Endodermal cell (in vitro differentiated cells): ENCODE measurements at regions not wholly inside any gene's neighbourhood (a gene's known extent, or its start where the extent isn't known, plus 50 kb on each side); places are given as distances from the start of the nearest gene placed in this dataset.

Experiments used
- DNase-seq: peaks from one replicate; pipeline ENCODE4 v3.0.0-alpha.2; 2017
- H3K27ac ChIP-seq: 2 replicates; pipeline ENCODE4 v1.5.1; 2013; ENCODE audit warnings: mild to moderate bottlenecking, low read depth, low read length, moderate library complexity
- H3K27me3 ChIP-seq: 2 replicates; pipeline ENCODE4 v1.6.1; 2013; ENCODE audit warnings: mild to moderate bottlenecking, low read length, moderate library complexity; ENCODE audit not compliant: insufficient read depth, control insufficient read depth, poor library complexity, severe bottlenecking
- H3K36me3 ChIP-seq: 2 replicates; pipeline ENCODE4 v1.7.0; 2013; ENCODE audit warnings: mild to moderate bottlenecking, low read length, moderate library complexity; ENCODE audit not compliant: control insufficient read depth, insufficient read depth
- H3K4me1 ChIP-seq: one replicate; pipeline ENCODE4 v1.7.0; 2013; ENCODE audit warnings: low read length; ENCODE audit not compliant: control insufficient read depth, insufficient read depth
- H3K4me3 ChIP-seq: 2 replicates; pipeline ENCODE4 v1.5.1; 2013; ENCODE audit warnings: mild to moderate bottlenecking, low read length, moderate library complexity
- H3K9ac ChIP-seq: 2 replicates; pipeline ENCODE4 v1.6.1; 2013; ENCODE audit warnings: mild to moderate bottlenecking, low read length, moderate library complexity; ENCODE audit not compliant: poor library complexity, severe bottlenecking; ENCODE audit errors: extremely low read depth
- H3K9me3 ChIP-seq: 2 replicates; pipeline ENCODE4 v1.6.1; 2013; ENCODE audit warnings: mild to moderate bottlenecking, low read length, moderate library complexity; ENCODE audit not compliant: control insufficient read depth
- H3K27ac Mint-ChIP-seq: 2 replicates; pipeline ENCODE4 v1.8.0; 2020; ENCODE audit warnings: mixed read lengths
- H3K27me3 Mint-ChIP-seq: 2 replicates; pipeline ENCODE4 v1.8.0; 2021; ENCODE audit warnings: mild to moderate bottlenecking, mixed read lengths; ENCODE audit not compliant: insufficient read depth
- H3K36me3 Mint-ChIP-seq: 2 replicates; pipeline ENCODE4 v1.8.0; 2020; ENCODE audit warnings: low read depth, mixed read lengths
- H3K4me1 Mint-ChIP-seq: 2 replicates; pipeline ENCODE4 v1.8.0; 2020; ENCODE audit warnings: mixed read lengths
- H3K4me3 Mint-ChIP-seq: 2 replicates; pipeline ENCODE4 v1.8.0; 2020; ENCODE audit warnings: mild to moderate bottlenecking, moderate library complexity, mixed read lengths
- H3K9me3 Mint-ChIP-seq: 2 replicates; pipeline ENCODE4 v1.8.0; 2020; ENCODE audit warnings: mild to moderate bottlenecking, mixed read lengths
- WGBS, 2 experiments: methylation state at CpG; one replicate each; pipeline versions ENCODE4 v1.1.5 to v1.1.7; 2013; ENCODE audit warnings: missing lambda C conversion rate in 2 of 2, mixed read lengths in 1 of 2; ENCODE audit not compliant: insufficient coverage in 1 of 2, insufficient read length in 1 of 2; 5-methylcytosine and 5-hydroxymethylcytosine counted together
- TF ChIP-seq, protein P1 (sequence below): fragments of 200-600 bp; sonication (generic); conservative IDR thresholded peaks from 2 replicates; pipeline ENCODE4 v1.5.0; 2021; ENCODE audit warnings: antibody characterized with exemption, mild to moderate bottlenecking

DNA sequence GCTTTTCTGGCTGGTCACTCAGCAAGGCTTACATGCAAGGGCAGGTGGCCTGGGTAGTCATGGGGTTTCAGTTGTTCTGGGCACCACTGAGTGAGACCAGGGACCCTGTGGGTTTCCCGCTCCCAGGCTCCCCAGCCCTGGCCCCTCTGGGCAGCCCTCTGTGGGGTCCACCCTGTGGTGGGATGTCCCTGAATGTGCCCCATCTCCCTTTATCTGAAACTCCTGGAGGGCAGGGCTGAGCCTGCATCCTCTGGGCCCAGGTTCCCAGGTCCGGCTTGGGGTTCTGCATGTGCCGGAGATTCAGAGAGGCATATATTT lies 1041.0 kb downstream of the BRD1 start:
- Mint-ChIP-seq H3K36me3 (no peaks in the 10 kb centered on the region), H3K27ac (no peak overlapping the region), H3K4me3 (no peak overlapping the region), H3K4me1 (no peaks in the 10 kb centered on the region), H3K9me3 (no peaks in the 10 kb centered on the region), H3K27me3 (no peaks in the 10 kb centered on the region)
- no peaks in the 10 kb centered on the region for H3K36me3 ChIP-seq
- H3K4me1 ChIP-seq, result no peaks in the 10 kb centered on the region
- no peaks in the 10 kb centered on the region for H3K9me3 ChIP-seq
- no peak overlapping the region for H3K4me3 ChIP-seq
- TF ChIP-seq, protein P1, sequence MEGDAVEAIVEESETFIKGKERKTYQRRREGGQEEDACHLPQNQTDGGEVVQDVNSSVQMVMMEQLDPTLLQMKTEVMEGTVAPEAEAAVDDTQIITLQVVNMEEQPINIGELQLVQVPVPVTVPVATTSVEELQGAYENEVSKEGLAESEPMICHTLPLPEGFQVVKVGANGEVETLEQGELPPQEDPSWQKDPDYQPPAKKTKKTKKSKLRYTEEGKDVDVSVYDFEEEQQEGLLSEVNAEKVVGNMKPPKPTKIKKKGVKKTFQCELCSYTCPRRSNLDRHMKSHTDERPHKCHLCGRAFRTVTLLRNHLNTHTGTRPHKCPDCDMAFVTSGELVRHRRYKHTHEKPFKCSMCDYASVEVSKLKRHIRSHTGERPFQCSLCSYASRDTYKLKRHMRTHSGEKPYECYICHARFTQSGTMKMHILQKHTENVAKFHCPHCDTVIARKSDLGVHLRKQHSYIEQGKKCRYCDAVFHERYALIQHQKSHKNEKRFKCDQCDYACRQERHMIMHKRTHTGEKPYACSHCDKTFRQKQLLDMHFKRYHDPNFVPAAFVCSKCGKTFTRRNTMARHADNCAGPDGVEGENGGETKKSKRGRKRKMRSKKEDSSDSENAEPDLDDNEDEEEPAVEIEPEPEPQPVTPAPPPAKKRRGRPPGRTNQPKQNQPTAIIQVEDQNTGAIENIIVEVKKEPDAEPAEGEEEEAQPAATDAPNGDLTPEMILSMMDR, result no peak
- no peak for DNase-seq
- no peak overlapping the region for H3K9ac ChIP-seq
- 89 to 96% methylated on average over 3 of the region's 3 CpGs for WGBS, 2 experiments
- no peaks in the 10 kb centered on the region for H3K27me3 ChIP-seq
- no peak overlapping the region for H3K27ac ChIP-seq

DNA sequence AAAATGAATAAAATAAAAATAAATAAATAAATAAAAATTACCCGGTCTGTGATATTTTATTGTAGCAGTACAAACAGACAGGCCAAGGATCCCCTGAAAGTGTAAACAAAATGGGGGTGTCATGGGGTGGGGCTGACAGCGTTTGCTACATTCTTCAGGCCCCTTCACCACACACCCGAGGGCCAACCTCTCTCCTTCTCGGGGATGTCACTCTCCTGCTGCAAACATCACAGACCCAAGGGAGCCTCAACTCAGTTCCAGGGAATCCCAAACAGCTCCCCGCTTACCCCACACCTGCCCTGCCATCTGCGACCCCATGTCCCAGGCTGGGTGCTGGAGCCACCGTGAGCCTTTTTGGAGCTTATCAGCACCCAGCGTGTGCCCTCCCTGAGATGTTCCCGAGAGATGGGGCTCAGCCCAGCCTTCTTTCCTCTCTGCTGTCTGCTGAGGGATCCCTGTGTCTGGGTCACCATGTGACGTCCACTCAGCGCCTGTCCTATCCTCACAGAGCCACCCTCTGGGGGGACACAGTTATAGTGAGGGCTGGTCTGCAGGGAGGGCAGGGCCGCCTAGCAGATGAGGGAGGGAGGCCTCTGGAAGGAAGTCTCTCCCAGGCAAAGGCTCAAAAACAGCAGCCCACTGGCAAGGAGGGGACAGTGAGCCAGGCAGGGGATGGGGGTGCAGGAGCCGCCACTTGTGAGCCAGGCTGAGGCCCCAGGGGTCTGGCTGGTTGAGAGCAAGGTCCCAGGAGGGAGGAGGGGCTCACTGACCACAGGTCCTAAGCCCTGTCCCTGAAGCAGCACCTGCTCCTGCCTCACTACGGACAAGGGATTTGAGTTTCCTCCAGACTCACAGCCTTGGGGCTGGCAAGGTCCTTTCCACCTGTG lies 1041.6 kb downstream of the BRD1 start:
- Mint-ChIP-seq H3K27ac (no peak overlapping the region), H3K4me3 (no peak overlapping the region), H3K4me1 (no peaks in the 10 kb centered on the region), H3K36me3 (no peaks in the 10 kb centered on the region), H3K9me3 (no peaks in the 10 kb centered on the region), H3K27me3 (no peaks in the 10 kb centered on the region)
- TF ChIP-seq, protein P1, result no peak
- Histone ChIP-seq H3K27me3 (no peaks in the 10 kb centered on the region), H3K4me3 (no peak overlapping the region), H3K4me1 (no peaks in the 10 kb centered on the region), H3K27ac (no peak overlapping the region), H3K36me3 (no peaks in the 10 kb centered on the region), H3K9ac (no peak overlapping the region), H3K9me3 (no peaks in the 10 kb centered on the region)
- WGBS, 2 experiments, result 89 to 100% methylated on average over 3 to 14 of the region's 14 CpGs
- peak; percentile 39 for DNase-seq

DNA sequence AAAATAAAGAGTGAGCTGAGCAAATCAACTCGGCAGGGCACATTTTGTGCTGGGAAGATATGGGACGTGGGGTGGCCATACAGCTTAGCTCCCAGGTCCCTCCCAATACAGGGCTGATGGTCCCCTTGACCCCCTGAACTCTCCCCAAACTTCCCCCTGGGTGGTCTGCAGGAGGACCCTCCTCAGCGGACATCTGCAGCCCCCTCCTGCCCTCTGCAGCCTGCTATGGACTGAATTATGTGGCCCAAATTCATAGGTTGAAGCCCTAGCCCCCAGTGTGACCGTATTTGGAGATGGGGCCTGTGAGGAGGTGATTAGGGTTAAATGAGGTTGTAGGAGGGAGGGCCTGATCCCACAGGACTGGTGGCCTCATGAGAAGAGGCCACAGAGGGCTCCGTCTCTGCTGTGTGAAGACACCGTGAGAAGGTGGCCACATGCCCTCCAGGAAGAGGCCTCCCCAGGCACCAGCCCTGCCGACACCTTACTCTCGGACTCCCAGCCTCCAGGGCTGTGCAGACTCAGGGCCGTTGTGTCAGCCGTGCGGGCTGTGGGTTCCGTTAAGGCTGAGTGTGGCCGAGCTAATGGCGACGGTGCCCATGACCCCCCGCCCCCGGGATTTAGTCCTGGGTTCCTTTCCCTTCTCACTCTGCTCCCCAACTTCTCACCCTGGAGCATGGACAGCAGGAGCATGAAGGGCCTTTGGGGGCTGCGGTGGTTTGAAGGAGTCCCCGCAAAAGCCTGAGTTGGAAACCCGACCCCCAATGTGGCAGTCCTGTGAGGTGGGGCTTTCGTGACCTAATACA lies 1042.8 kb downstream of the BRD1 start:
- Histone ChIP-seq H3K4me3 (no peak overlapping the region), H3K27me3 (no peaks in the 10 kb centered on the region), H3K4me1 (no peaks in the 10 kb centered on the region), H3K36me3 (no peaks in the 10 kb centered on the region), H3K9ac (no peak overlapping the region), H3K27ac (no peak overlapping the region), H3K9me3 (no peaks in the 10 kb centered on the region)
- TF ChIP-seq, protein P1, result no peak
- no peaks in the 10 kb centered on the region for H3K27me3 Mint-ChIP-seq
- no peaks in the 10 kb centered on the region for H3K9me3 Mint-ChIP-seq
- no peak overlapping the region for H3K4me3 Mint-ChIP-seq
- no peaks in the 10 kb centered on the region for H3K4me1 Mint-ChIP-seq
- no peak overlapping the region for H3K27ac Mint-ChIP-seq
- WGBS, 2 experiments, result 90 to 97% methylated on average over 11 to 21 of the region's 21 CpGs
- H3K36me3 Mint-ChIP-seq, result no peaks in the 10 kb centered on the region
- peak; percentile 34 for DNase-seq
